GM12878 (cell line): ENCODE measurements at regions not wholly inside any gene's neighbourhood (a gene's known extent, or its start where the extent isn't known, plus 50 kb on each side); places are given as distances from the start of the nearest gene placed in this dataset.

ENCODE experiments used
- ATAC-seq: fragments of 200-7000 bp; cut with Tn5 transposase; 3 replicates; pipeline ENCODE4 v1.9.1; 2020; ENCODE audit warnings: mild to moderate bottlenecking, moderate library complexity
- BruUV-seq: library from RNA; stranded (reverse); fragments of 400-500 nt; replicated peaks from 2 replicates; lab custom pipeline; 2021; lab: Mats Ljungman, UMichigan
- CTCF ChIA-PET: fragments of 300-600 bp; sonication (Branson Sonifier 250); formaldehyde crosslinking; extraction: SDS; loops from one replicate; lab custom pipeline; 2021; ENCODE audit warnings: inconsistent platforms; lab: Yijun Ruan, JAX
- POLR2A ChIA-PET: fragments of 350-600 bp; formaldehyde crosslinking; extraction: SDS; loops from one replicate; lab custom pipeline; 2021; ENCODE audit warnings: inconsistent platforms; lab: Charles Lee
- RAD21 ChIA-PET: fragments of 300-600 bp; sonication (Branson Sonifier 250); formaldehyde crosslinking; loops from one replicate; lab custom pipeline; 2023; ENCODE audit warnings: antibody characterized with exemption; ENCODE audit not compliant: unreplicated experiment; lab: Charles Lee
- SMC1A ChIA-PET: fragments of 300-600 bp; sonication (Branson Sonifier 250); formaldehyde crosslinking; loops from one replicate; lab custom pipeline; 2023; ENCODE audit not compliant: unreplicated experiment, uncharacterized antibody; lab: Charles Lee
- DNase-seq: peaks from one replicate; pipeline ENCODE4 v3.0.0-alpha.2; 2011; ENCODE audit warnings: low read depth, low spot score
- FAIRE-seq: peaks from 3 replicates; lab custom pipeline; 2011; peaks lifted over from hg19 to GRCh38; lab: Jason Lieb, UNC
- H2AFZ ChIP-seq: 2 replicates; pipeline ENCODE4 v1.6.0; 2011; ENCODE audit warnings: low read depth, low read length, control low read depth; ENCODE audit not compliant: control insufficient read depth
- H3K27ac ChIP-seq: 2 replicates; pipeline ENCODE4 v1.5.1; 2011; ENCODE audit warnings: control low read depth; ENCODE audit not compliant: control insufficient read depth, insufficient read depth
- H3K27me3 ChIP-seq, 2 experiments: replicated peaks in 1 of 2; 2 replicates each; pipeline versions ENCODE4 v1.6.0 to v1.6.1; 2011; ENCODE audit warnings: low read length in 1 of 2; ENCODE audit not compliant: control insufficient read depth in 2 of 2, insufficient read depth in 2 of 2
- H3K36me3 ChIP-seq, 2 experiments: 2 replicates each; pipeline ENCODE4 v1.5.1; 2011; ENCODE audit warnings: low read length in 1 of 2; ENCODE audit not compliant: control insufficient read depth in 2 of 2, insufficient read depth in 2 of 2
- H3K4me1 ChIP-seq: 2 replicates; pipeline ENCODE4 v1.6.1; 2011; ENCODE audit warnings: mild to moderate bottlenecking, low read length, moderate library complexity, mixed read lengths; ENCODE audit not compliant: control insufficient read depth, insufficient read depth
- H3K4me2 ChIP-seq: 2 replicates; pipeline ENCODE4 v1.6.0; 2011; ENCODE audit warnings: control low read depth; ENCODE audit not compliant: control insufficient read depth, insufficient read depth
- H3K4me3 ChIP-seq: fragments of 200-600 bp; sonication (generic); 2 replicates; pipeline ENCODE4 v1.5.1; 2016
- H3K79me2 ChIP-seq: 2 replicates; pipeline ENCODE4 v1.6.0; 2011; ENCODE audit warnings: low read length; ENCODE audit not compliant: control insufficient read depth, insufficient read depth
- H3K9ac ChIP-seq: 2 replicates; pipeline ENCODE4 v1.8.0; 2011; ENCODE audit warnings: low read length, control low read depth, mixed read lengths; ENCODE audit not compliant: control insufficient read depth, insufficient read depth
- H3K9me3 ChIP-seq: replicated peaks from 3 replicates; pipeline ENCODE4 v1.5.1; 2011; ENCODE audit warnings: mild to moderate bottlenecking, low read length; ENCODE audit not compliant: control insufficient read depth, insufficient read depth
- H4K20me1 ChIP-seq: 2 replicates; pipeline ENCODE4 v1.6.0; 2011; ENCODE audit not compliant: control insufficient read depth, insufficient read depth
- CBFB ChIP-seq: IDR thresholded peaks from 2 replicates; pipeline ENCODE4 v1.6.1; 2016; ENCODE audit warnings: antibody characterized with exemption, low read depth
- CTCF ChIP-seq, 3 experiments: IDR thresholded peaks in 2 of 3; conservative IDR thresholded peaks in 1 of 3; 2 replicates each; pipeline ENCODE4 v1.5.1; 2011; ENCODE audit warnings: low read depth in 3 of 3, low read length in 3 of 3, mild to moderate bottlenecking in 3 of 3, control low read depth in 2 of 3, moderate library complexity in 2 of 3, inconsistent platforms in 1 of 3, mixed read lengths in 1 of 3; ENCODE audit not compliant: control insufficient read depth in 2 of 3, insufficient read depth in 1 of 3; ENCODE audit errors: extremely low read depth in 1 of 3
- E4F1 ChIP-seq: fragments of 450-650 bp; IDR thresholded peaks from 2 replicates; pipeline ENCODE4 v1.6.1; 2018; ENCODE audit warnings: borderline replicate concordance, mild to moderate bottlenecking; ENCODE audit not compliant: partially characterized antibody
- ELK1 ChIP-seq: IDR thresholded peaks from 2 replicates; pipeline ENCODE4 v1.6.1; 2012; ENCODE audit warnings: low read depth, low read length, improper control_type of control experiment
- ETV6 ChIP-seq, 2 experiments: fragments of 450-650 bp in 1 of 2; IDR thresholded peaks in 1 of 2; conservative IDR thresholded peaks in 1 of 2; 2 replicates each; pipeline ENCODE4 v1.6.1; 2014; ENCODE audit warnings: antibody characterized with exemption in 1 of 2, borderline replicate concordance in 1 of 2, low read depth in 1 of 2, mild to moderate bottlenecking in 1 of 2, moderate library complexity in 1 of 2
- HDGF ChIP-seq: fragments of 450-650 bp; IDR thresholded peaks from 2 replicates; pipeline ENCODE4 v1.6.1; 2016; ENCODE audit warnings: antibody characterized with exemption
- IKZF2 ChIP-seq, 2 experiments: fragments of 450-650 bp; IDR thresholded peaks; 2 replicates each; pipeline ENCODE4 v1.6.1; 2017; ENCODE audit warnings: mild to moderate bottlenecking in 2 of 2, moderate library complexity in 2 of 2
- KDM1A ChIP-seq: fragments of 200-600 bp; sonication (generic); IDR thresholded peaks from 2 replicates; pipeline ENCODE4 v1.6.1; 2016; ENCODE audit warnings: borderline replicate concordance
- MEF2B ChIP-seq: fragments of 450-650 bp; IDR thresholded peaks from 2 replicates; pipeline ENCODE4 v1.6.1; 2018; ENCODE audit warnings: mild to moderate bottlenecking, moderate library complexity; ENCODE audit not compliant: partially characterized antibody, poor library complexity, severe bottlenecking
- NBN ChIP-seq: fragments of 450-650 bp; IDR thresholded peaks from 2 replicates; pipeline ENCODE4 v1.6.1; 2016
- NFYB ChIP-seq: IDR thresholded peaks from 2 replicates; pipeline ENCODE4 v1.6.1; 2011; ENCODE audit warnings: low read depth, mild to moderate bottlenecking, low read length, improper control_type of control experiment, moderate library complexity; ENCODE audit not compliant: insufficient read depth
- NR2C1 ChIP-seq: fragments of 450-650 bp; IDR thresholded peaks from 2 replicates; pipeline ENCODE4 v1.6.1; 2017; ENCODE audit warnings: antibody characterized with exemption, mild to moderate bottlenecking, moderate library complexity
- PAX8 ChIP-seq: fragments of 450-650 bp; IDR thresholded peaks from 2 replicates; pipeline ENCODE4 v1.6.1; 2017; ENCODE audit warnings: mild to moderate bottlenecking, moderate library complexity
- PML ChIP-seq: IDR thresholded peaks from 2 replicates; pipeline ENCODE4 v1.6.1; 2012; ENCODE audit warnings: low read length, inconsistent platforms
- RAD51 ChIP-seq: fragments of 450-650 bp; IDR thresholded peaks from 2 replicates; pipeline ENCODE4 v1.6.1; 2016; ENCODE audit warnings: moderate library complexity, mild to moderate bottlenecking, inconsistent platforms
- SPI1 ChIP-seq: IDR thresholded peaks from 2 replicates; pipeline ENCODE4 v1.6.1; 2011; ENCODE audit warnings: low read depth, mild to moderate bottlenecking, low read length, moderate library complexity, borderline replicate concordance; ENCODE audit not compliant: insufficient read depth
- SREBF1 ChIP-seq: IDR thresholded peaks from 2 replicates; pipeline ENCODE4 v1.6.1; 2012; ENCODE audit warnings: mild to moderate bottlenecking, low read length
- TBL1XR1 ChIP-seq: IDR thresholded peaks from 2 replicates; pipeline ENCODE4 v1.6.1; 2012; ENCODE audit warnings: low read depth, low read length, improper control_type of control experiment
- ZNF622 ChIP-seq: fragments of 450-650 bp; IDR thresholded peaks from 2 replicates; pipeline ENCODE4 v1.6.1; 2017; ENCODE audit warnings: mild to moderate bottlenecking, inconsistent platforms
- WGBS: methylation state at CpG from one replicate; pipeline ENCODE4 v1.1.6; 2016; ENCODE audit warnings: low lambda C conversion rate; ENCODE audit not compliant: insufficient replicate concordance, insufficient coverage; ENCODE audit errors: missing lambda C conversion rate; 5-methylcytosine and 5-hydroxymethylcytosine counted together
- in situ Hi-C: fragments of 300-500 bp; cut with MboI; formaldehyde crosslinking; loops from 9 replicates; pipeline ENCODE4 v1.14.3; 2018; ENCODE audit warnings: mixed read lengths
- intact Hi-C: fragments of 100-400 bp; cut with micrococcal nuclease; formaldehyde crosslinking; loops from one replicate; pipeline ENCODE4 v1.14.2; 2022; ENCODE audit not compliant: unreplicated experiment

- Histone ChIP-seq H3K27ac (no peak overlapping the region), H3K27me3 (no peaks in the 10 kb centered on the region), H3K4me3 (peak overlapping the region; percentile 63), H3K79me2 (no peaks in the 10 kb centered on the region), H3K9ac (peak overlapping the region; percentile 45; the same call in 1 of the 2 replicates), H3K4me1 (peaks cover 9% of the 10 kb centered on the region; the same call in 1 of the 2 replicates), H4K20me1 (no peaks in the 10 kb centered on the region), H3K4me2 (peak overlapping the region; percentile 91), H3K36me3 (no peaks in the 10 kb centered on the region), H3K9me3 (no peaks in the 10 kb centered on the region), H2AFZ (peak overlapping the region; percentile 86)
- intact Hi-C loops (loop anchor here (1.0 kb wide), 1 partner anchor 606 kb away; no protein-coding TSS in a partner anchor), in situ Hi-C loops (loop anchor here (5.0 kb wide), 3 partner anchors 267 to 607 kb away; no protein-coding TSS in a partner anchor)
- CTCF ChIA-PET, result interaction anchor here (0.6 to 8.9 kb wide), 51 partner anchors 8 to 772 kb away, joined by 3 to 286 read pairs (median 4); no protein-coding TSS in a partner anchor
- WGBS, result 1% methylated on average over 54 of the region's 67 CpGs
- ATAC-seq (peak; percentile 95), FAIRE-seq (peak; percentile 18), DNase-seq (no peak)
- SMC1A ChIA-PET, result interaction anchor here (0.7 to 7.7 kb wide), 19 partner anchors 12 to 607 kb away, joined by 3 to 165 read pairs (median 5); partner anchors contain the start of gene UBL3
- BruUV-seq, result no TSS peak
- POLR2A ChIA-PET, result interaction anchor here (1.0 to 1.5 kb wide), 3 partner anchors 16 to 299 kb away, joined by 3 to 4 read pairs (median 3); no protein-coding TSS in a partner anchor
- RAD21 ChIA-PET, result interaction anchor here (0.9 to 8.5 kb wide), 22 partner anchors 11 to 606 kb away, joined by 3 to 163 read pairs (median 4); partner anchors contain the start of gene UBL3
- TF ChIP-seq NBN, result no peak
- no peak for TF ChIP-seq RAD51
- TF ChIP-seq NR2C1, result peak; percentile 51
- TF ChIP-seq HDGF, result no peak
- no peak for TF ChIP-seq NFYB
- no peak for TF ChIP-seq PAX8
- no peak for TF ChIP-seq TBL1XR1
- no peak for TF ChIP-seq E4F1
- TF ChIP-seq ETV6 (conservative IDR thresholded peaks at IDR 0.05 in 1 of 2, IDR thresholded peaks at IDR 0.05 in 1 of 2; ENCODE audit: borderline replicate concordance in 1 of 2, low read depth in 1 of 2), result peak in 1 of 2 experiments; percentile 38; a peak in 1 of 4 replicates
- TF ChIP-seq SPI1, result no peak
- TF ChIP-seq CBFB, result no peak
- no peak for TF ChIP-seq SREBF1
- peak; percentile 86 to 96 (median 95) for TF ChIP-seq CTCF (IDR thresholded peaks at IDR 0.05 in 2 of 3, conservative IDR thresholded peaks at IDR 0.05 in 1 of 3; ENCODE audit: control insufficient read depth in 2 of 3, extremely low read depth in 1 of 3, insufficient read depth in 1 of 3, low read depth in 3 of 3, low read length in 3 of 3)
- no peak for TF ChIP-seq IKZF2 (IDR thresholded peaks at IDR 0.05)
- TF ChIP-seq KDM1A, result no peak
- no peak for TF ChIP-seq PML
- no peak for TF ChIP-seq ZNF622
- TF ChIP-seq ELK1, result no peak
- no peak for TF ChIP-seq MEF2B
Observed at GRCh38 chr13:30114571-30115256, 192.6 kb downstream of the KATNAL1 start.
